Glomerular endothelial cell (primary cell): ENCODE measurements at regions not wholly inside any gene's neighbourhood (a gene's known extent, or its start where the extent isn't known, plus 50 kb on each side); places are given as distances from the start of the nearest gene placed in this dataset.
"Not testable (repeated sequence)": the region's sequence is repeated elsewhere in the genome, so short reads cannot be mapped to it uniquely, and the experiment has no call there.

Experiments used
- DNase-seq: peaks from one replicate; pipeline ENCODE4 v3.0.0-alpha.2; 2011; ENCODE audit warnings: low read depth, low spot score; ENCODE audit errors: extremely low read depth

DNA sequence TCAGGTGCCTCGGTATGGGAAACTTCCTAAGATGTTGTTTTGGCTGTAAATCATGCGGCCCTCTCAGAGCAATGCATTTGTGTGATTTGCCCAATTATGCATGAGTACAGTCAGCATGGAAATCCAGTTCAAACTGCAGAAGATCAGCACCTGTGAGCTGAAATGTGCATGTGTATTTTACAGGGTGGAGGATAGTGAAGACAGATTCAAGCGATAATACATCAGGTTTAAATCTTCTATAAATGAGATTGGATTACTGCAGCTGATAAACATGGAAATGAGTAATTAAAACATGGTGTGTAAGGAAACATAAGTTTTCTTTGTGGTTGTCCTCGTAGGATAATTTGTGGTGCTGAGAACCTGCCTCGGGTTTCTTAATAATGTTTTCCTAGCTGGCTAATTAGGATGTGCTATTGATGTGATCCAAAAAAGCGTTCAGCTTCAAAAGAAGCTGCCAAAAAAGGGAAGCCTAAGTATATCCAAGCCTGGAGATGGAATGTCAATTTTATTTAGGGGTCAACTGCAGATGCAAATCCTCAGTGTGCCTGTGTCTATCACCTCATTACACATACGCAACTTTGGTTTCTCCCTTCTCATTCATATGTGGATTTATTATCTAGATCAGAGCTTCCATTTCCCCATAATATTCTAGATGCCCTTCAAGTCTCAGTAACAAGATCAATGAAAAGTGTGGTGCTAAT lies 117.1 kb upstream of the CCDC28A start:
- DNase-seq = no peak

DNA sequence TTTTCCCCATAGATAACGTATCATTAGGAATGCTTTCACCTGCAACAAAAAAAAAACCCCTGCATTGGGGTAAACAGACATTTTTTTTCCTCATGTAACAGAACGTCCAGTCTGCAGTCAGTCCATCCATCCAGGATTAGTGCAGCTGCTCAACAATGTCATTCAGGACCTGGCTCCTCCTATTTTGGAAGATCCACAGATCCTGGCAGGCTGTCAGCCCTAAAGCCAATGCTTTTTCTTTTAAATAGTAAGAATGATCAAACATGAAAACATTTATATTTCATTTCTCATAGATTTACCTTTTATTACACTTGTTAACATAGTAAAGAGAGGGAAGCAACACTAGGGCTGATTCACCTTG lies 116.5 kb upstream of the CCDC28A start:
- no peak for DNase-seq

DNA sequence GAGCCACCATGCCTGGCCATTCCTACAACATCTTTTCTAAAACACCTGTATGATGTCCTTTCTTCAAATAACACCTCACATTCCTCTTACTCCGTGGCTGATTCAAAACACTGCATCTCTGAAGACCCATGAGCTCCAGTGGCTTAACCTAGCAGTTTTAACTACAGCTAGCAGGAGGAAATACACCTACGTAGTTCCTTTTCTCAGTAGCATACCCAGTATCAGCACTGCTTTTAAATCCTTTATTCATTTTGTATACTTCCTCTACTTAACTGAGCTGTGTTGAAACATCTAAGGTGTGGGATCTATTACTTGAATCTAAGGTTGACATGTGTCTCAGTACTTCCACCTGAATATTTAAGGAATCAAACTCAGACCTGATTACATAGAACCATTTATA lies 113.6 kb upstream of the CCDC28A start:
- no peak for DNase-seq

DNA sequence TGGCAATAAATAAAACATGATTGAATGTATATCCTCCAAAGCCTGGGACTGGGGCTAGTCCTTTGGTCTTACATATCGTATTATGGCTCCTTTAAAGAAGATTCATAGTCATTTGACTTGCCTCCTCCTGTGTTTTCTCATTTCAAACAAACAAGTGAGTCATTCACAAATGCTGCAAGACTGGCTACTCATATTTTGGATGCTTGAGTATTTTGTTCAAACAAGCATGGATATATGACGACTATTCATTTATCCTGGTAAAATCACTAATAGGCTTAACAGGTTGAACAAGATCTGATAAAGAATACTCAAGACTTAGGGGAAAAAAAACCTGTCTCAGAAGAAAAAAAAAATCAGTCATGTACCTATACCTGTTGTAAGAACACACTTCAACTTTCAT lies 111.1 kb upstream of the CCDC28A start:
- DNase-seq = no peak

DNA sequence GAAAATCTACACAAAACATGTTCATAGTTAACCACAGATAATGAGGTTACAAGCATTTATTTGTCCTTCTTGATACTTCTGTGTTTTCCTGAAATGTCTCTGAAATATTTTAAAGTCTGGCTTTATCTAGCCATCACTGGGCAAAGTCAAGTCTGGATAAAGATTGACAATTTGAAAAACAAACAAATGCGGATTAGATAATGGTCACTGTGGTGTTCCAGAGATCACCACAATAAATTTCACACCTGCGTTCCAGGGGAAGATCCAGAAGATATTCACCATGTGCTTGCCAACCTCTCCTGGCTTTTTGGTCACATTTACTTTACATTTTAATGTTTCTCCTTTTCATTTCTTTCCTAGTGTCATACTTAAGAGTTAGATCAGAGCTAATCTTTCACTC lies 109.7 kb upstream of the CCDC28A start:
- no peak for DNase-seq

DNA sequence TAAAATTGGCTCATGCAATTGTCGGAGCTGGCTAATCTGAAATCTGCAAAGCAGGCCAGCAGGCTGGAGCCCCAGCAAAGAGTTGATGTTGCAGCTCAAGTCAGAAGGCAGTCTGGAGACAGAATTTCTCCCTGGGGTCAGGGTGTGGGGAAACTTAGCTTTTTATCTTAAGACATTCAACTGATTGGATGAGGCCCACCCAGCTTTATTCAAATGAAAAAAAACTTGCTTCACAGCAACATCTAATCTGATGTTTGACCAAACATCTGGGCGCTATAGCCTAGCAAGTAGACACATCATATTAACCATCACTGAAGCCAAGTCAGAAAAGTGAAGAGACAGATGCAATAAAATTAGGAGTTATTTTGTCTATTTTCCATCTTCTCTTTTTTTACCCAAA lies 108.8 kb upstream of the CCDC28A start:
- no peak for DNase-seq

DNA sequence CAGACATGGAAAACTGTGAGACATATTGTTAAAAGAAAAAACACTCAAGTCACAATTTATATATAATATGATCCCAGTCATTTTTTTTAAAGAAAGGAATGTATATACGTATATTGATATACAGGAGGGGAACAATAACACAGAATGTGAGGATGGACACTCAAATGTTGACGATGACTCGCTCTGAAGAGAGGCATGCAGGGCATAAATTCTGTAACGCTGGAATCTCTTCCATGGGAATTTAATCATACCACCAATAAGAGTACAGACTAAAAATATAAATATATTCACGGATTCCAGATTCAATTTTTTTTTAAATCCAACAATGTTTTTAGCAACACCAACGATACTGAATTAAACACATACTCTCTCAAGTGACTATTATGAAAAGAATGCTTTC lies 106.9 kb upstream of the CCDC28A start:
- DNase-seq = no peak

DNA sequence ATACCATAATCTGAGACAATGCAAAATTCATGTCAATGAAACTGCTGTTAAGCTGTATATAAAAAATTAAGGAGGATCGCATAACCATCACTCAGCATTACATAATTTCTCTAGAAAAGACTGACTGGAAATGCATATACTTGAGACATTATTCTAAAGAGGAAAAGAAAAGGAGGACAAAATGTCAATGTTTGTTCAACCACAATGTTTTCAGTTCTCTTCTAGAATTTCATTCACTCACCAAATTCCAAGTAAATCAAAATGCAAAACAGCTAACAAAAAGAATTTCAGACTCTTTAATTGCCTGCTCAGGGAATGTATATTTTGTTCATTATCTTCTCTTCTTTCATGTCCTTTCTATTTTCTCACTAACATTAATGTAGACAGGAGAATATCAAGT lies 106.2 kb upstream of the CCDC28A start:
- no peak for DNase-seq

DNA sequence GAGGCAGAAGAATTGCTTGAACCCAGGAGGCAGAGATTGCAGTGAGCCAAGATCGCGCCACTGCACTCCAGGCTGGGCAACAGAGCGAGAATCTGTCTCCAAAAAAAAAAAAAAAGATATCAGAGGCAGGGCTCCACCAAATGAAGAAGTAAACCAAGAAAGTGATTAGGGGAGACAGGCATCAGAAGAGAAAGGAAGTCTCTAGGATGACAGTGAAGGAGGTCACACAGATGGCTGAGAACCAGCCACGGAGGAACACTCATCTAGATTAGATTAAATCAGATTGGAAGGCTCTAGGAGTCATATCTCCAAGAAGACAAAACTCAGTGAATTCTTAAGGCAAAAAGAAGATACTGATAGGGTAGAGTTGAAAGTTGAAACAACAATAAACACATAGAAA lies 102.2 kb upstream of the CCDC28A start:
- no peak for DNase-seq

DNA sequence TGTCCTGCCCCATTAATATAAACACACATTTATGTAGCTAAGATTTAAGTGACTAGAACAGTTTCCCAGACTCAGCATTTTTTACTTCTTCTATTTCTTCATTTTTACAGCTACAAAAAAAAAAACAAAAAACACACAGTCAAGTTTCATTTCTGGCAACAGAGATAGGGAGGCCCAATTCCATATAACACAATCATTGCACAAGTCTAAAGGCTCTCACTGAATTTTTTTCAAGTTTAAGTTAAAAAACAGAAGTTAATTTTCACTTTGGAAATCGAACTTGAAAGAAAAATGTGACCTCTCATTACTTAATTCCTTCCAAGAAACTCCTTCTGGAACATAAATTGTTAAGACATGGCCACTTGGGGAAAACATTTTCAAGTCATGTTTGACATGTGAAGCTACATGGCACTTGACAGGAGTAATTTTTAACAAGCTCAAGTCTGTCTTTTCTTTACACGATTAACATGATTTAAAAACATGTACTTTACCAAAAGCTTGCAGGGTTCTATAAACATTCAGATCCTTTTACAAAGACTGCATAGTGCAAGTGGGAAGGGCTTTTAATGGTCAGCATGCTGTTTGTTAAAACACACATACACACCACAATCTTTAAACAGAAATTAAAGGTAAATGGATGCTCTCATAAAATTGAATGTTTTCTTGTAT lies 100.1 kb upstream of the CCDC28A start:
- no peak for DNase-seq

DNA sequence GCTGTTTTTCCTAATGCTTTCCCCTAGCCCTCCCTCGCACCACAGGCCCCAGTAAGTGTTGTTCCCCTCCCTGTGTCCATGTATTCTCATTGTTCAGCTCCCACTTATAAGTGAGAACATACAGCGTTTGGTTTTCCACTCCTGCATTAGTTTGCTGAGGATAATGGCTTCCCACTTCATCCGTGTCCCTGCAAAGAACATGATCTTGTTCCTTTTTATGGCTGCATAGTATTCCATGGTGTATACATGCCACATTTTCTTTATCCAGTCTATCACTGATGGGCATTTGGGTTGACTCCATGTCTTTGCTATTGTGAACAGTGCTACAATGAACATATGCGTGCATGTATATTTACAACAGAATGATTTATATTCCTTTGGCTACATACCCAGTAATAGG lies 99.1 kb upstream of the CCDC28A start:
- not testable (repeated sequence) for DNase-seq

DNA sequence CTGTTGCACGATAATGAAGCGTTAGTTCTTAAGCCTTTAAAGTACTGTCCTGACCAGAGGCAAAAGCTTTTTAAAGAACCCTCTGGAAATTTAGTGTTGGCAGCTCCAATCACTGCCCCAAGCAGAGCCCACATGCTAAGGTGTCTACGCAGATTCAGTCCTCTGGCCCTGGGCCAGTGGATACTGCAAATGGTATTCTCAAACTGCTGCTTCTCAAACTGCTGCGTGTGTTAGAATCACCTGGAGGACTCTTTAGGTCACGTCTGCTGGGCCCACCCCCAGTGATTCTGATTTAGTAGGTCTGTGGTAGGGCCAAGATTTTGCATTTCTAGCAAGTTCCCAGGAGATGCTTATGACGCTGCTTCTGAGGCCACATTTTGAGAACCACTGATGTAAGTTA lies 96.0 kb upstream of the CCDC28A start:
- DNase-seq = no peak

DNA sequence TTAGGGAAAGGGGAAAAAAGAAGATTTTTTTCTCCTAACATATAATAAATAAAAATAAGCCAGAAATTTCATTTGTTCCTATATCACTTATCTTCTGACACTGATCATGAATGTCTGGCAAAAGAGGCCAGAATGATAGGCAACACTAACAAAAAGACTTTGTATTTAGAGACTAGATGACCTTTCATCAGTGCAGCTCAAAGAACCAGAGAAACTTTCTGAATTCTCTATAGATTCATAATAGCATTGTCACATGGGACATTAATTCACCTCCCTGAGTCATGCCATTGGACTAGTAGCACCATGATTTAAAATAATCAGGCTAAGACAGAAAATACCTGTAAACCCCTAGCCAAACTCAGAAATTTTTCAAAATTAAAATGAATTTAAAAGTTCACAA lies 95.4 kb upstream of the CCDC28A start:
- DNase-seq = no peak

DNA sequence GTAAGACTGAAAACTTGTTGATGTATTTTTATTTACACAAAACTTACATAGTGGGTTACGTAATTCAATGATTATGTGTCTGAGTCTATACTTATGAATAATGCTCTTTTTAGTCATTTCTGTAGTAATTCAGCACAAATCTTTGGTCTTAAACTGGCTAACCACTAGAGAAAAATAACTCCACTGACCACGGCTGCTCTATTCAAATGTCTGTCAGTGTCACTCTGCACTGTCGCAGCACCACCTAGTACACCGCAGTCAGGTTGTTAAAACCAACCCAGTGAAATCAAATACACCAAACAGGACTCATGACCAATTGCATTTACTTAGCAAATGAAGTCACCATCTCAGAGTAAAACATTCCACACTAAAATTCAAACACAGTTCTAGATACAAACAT lies 93.5 kb upstream of the CCDC28A start:
- DNase-seq = no peak

DNA sequence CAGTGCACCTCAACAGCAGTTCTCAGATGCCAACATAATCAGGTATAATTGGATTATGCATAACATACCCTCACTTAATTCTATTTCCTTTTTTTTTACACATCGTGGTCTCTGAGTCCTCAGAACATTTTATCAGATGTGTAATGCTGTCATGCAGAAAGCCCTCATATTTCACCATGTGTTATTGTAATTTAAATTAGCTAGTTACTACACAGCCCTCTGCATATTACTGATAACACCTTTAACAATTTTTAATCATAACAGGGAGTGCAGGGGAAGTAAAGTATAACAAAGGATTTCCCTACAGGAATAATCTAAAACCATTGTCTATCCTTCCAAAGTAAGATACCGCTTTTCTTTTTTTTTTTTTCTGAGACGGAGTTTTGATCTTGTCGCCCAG lies 91.9 kb upstream of the CCDC28A start:
- DNase-seq = no peak

DNA sequence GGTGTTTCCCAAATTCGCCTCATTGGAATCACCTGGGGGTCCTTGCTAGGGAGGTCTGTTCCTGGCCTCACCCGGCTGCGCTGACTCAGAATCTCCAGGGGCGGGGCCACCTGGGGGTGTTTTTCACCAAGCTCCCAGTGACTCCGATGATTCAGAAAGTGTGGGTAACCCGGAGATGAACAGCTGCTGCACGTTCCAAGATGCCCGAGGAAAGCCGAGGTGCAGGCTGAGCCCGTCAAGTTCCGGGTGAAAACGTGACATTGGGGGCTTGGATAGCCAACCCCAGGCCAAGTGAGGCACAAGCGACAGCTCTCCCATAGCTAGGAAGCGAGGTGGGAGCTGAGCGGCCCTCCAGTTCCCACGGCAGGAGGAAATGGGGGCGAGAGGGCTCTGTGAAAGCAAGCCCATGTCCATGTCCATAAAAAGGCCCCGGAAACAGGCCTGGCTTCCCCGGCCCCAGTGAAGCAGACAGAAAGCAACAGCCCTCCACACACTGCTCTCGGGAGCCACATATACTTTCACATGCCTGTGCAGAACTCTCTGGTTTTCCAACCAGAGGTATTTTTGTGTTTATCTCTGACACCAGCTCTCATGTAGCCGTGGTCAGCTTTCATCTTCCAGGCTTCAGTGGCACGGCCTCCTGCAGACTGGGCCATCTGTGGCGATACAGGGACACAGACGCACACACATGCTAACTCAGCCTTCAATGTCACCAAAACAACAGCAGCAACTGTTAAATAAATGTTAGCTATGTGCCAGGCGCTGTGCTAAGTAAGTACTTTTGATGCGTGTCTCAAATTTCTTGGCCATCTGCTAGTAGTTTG lies 90.7 kb upstream of the CCDC28A start:
- no peak for DNase-seq

DNA sequence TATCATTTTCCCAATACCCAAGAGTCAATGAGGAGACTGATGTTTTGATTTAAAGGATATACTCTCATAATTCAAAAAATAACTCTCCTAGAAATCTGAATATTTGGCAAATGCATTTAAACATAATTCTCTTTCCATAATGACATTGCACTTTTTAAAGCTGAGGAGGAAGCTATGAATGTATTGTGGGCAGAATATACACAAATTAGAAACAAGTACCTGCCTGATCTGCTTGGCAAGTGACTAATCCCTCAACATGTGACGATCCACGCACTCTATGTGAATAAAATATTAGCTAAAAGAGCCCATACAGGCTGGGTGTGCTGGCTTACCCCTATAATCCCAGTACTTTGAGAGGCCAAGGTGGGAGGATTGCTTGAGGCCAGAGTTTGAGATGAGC lies 88.3 kb upstream of the CCDC28A start:
- DNase-seq = no peak

DNA sequence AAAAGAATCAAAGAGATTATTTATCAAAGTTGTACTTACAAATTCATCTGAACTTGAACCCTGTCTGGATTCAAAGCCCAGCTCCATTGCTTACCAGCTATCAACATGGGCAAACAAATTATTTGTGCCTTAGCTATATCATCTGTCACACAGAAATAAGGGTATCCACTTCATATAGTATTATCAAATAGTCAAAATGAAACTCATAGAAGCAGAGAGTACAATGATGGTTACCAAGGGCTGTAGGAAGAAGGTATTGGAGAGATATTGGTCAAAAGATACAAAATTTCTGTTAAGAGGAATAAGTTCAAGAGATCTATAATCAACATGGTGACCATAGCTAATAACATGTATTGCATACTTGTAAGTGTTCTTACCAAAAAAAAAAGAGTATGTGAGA lies 87.8 kb upstream of the CCDC28A start:
- no peak for DNase-seq

DNA sequence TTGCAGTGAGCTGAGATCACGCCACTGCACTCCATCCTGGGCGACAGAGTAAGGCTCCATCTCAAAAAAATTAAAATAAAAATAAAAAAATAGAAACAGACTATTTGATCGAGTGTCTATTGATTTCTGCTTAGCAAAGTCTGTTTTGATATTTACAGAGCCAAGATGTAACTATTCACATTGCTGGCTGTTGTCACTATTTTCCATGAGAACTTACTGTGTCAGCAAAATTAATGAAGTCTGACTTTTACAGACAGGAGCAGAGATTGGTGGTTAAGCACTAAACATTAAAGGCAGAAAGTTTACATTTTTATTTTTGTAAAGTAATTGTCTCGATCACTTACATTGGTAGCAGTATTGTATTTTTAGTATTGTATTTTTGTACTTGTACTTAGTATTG lies 85.0 kb upstream of the CCDC28A start:
- no peak for DNase-seq

DNA sequence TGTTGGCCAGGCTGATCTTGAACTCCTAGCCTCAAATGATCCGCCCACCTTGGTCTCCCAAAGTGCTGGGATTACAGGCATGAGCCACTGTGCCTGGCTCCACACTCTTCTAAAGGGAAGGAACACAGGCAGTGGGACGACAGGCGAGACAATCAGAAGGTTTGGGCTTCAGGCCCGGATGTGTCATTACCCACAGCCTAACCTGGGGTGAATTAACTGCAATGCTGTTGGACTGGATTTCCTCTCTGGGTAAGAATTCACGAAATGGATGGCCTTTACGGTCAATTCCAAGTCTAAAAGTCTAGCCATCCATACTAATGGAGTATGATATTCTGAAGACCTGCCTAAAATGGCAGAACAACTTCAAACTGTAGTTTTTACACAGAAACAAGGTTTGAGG lies 83.7 kb upstream of the CCDC28A start:
- DNase-seq = no peak

DNA sequence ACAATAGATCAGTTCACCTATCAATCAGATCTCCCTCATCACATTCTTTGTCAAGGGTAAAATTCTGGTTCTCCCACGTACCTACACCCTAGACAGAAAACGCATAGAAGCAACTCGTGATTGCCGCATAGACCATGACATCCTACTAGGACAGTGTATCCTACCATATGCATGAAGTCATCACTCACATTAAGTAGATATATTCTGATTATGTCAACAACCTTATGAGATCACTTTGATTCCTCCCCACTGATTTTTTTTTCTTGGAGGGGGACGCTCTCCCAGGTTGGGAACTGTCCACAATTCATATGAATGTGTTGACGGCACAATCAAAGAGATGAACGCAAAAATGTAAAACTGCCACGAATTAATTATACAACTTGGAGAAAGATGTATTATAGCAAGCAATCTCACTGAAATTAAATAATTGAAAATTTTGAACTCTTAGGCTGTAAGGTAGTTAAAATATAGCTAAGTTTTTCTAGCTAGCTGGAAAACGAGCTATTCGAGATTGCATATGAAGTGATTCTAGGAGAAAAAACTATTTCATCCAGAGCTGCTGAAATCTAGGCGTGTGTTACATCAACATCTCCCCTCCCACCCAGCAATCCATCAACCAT lies 82.5 kb upstream of the CCDC28A start:
- no peak for DNase-seq

DNA sequence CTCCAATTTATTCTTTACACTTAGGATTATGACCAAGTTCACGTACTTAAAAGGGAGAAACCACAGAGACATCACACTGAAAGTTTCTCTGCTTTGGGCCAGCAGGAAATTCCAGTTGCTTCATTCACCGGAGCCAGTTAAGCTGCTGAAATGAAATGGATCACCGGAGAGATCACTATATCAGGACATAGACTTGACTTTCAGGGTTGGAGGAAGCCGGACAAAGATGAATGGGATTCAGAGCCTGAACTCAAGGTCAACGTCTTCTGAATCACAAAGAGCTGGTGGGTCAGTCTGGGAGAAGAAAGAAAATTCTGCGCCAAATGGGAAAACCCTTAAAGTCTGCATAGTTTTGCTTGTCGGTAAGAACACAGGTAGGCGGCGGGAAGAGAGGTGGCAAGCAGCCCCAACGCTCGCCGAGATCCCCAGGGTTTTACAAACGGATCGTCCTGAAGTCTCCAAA lies 81.9 kb upstream of the CCDC28A start:
- DNase-seq = peak; percentile 16
